WTC11 (cell line): ENCODE measurements at regions not wholly inside any gene's neighbourhood (a gene's known extent, or its start where the extent isn't known, plus 50 kb on each side); places are given as distances from the start of the nearest gene placed in this dataset.

Experiments
- CREB1 ChIP-seq: sonication (generic); formaldehyde crosslinking; IDR thresholded peaks from 2 replicates; pipeline ENCODE4 v1.8.0; 2023; ENCODE audit warnings: mild to moderate bottlenecking, missing genetic modification reagents
- FOXJ3 ChIP-seq: sonication (generic); formaldehyde crosslinking; IDR thresholded peaks from 2 replicates; pipeline ENCODE4 v1.9.0; 2021; ENCODE audit warnings: missing genetic modification reagents, mild to moderate bottlenecking, borderline replicate concordance
- NR2C2 ChIP-seq: sonication (generic); formaldehyde crosslinking; IDR thresholded peaks from 2 replicates; pipeline ENCODE4 v1.8.0; 2022; ENCODE audit warnings: mild to moderate bottlenecking, missing genetic modification reagents
- SMAD4 ChIP-seq: sonication (generic); formaldehyde crosslinking; IDR thresholded peaks from 2 replicates; pipeline ENCODE4 v1.8.0; 2022; ENCODE audit warnings: mild to moderate bottlenecking, missing genetic modification reagents
- TF ChIP-seq, protein P1 (sequence below): sonication (generic); formaldehyde crosslinking; IDR thresholded peaks from 2 replicates; pipeline ENCODE4 v1.8.1; 2022; ENCODE audit warnings: low read depth, mild to moderate bottlenecking, moderate library complexity, missing genetic modification reagents, borderline replicate concordance
- TF ChIP-seq, protein P2 (sequence below): fragments of 200-600 bp; IDR thresholded peaks from 2 replicates; pipeline ENCODE4 v1.8.0; 2022; ENCODE audit warnings: antibody characterized with exemption
- TF ChIP-seq, protein P3 (sequence below): sonication (generic); formaldehyde crosslinking; IDR thresholded peaks from 2 replicates; pipeline ENCODE4 v1.8.1; 2023; ENCODE audit warnings: mild to moderate bottlenecking, missing genetic modification reagents
- TF ChIP-seq, protein P4 (sequence below): sonication (generic); formaldehyde crosslinking; IDR thresholded peaks from 2 replicates; pipeline ENCODE4 v1.8.1; 2023; ENCODE audit warnings: mild to moderate bottlenecking, missing genetic modification reagents, borderline replicate concordance

DNA sequence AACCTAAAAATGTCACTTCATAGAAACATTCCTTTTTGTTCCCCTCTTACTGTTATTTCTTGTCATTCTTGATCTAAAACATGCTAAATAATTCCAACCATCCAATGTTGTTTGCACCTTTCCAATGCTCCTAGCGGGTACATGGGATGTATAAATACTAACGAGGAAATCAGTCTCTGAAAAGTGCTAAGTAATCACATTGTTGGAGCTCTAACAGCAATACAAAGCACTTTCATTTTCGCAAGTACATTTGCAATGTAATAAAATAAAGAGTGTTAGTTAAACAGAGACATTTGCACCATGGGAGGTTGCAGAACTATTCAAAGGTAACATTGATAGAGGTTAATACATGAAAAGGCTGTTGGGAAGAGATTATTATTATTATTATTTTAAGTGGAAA is 286.2 kb upstream of the ACVR2A start:
- TF ChIP-seq, protein P1, sequence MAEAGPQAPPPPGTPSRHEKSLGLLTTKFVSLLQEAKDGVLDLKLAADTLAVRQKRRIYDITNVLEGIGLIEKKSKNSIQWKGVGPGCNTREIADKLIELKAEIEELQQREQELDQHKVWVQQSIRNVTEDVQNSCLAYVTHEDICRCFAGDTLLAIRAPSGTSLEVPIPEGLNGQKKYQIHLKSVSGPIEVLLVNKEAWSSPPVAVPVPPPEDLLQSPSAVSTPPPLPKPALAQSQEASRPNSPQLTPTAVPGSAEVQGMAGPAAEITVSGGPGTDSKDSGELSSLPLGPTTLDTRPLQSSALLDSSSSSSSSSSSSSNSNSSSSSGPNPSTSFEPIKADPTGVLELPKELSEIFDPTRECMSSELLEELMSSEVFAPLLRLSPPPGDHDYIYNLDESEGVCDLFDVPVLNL (CRISPR knock-in tag), result no peak
- TF ChIP-seq, protein P2, sequence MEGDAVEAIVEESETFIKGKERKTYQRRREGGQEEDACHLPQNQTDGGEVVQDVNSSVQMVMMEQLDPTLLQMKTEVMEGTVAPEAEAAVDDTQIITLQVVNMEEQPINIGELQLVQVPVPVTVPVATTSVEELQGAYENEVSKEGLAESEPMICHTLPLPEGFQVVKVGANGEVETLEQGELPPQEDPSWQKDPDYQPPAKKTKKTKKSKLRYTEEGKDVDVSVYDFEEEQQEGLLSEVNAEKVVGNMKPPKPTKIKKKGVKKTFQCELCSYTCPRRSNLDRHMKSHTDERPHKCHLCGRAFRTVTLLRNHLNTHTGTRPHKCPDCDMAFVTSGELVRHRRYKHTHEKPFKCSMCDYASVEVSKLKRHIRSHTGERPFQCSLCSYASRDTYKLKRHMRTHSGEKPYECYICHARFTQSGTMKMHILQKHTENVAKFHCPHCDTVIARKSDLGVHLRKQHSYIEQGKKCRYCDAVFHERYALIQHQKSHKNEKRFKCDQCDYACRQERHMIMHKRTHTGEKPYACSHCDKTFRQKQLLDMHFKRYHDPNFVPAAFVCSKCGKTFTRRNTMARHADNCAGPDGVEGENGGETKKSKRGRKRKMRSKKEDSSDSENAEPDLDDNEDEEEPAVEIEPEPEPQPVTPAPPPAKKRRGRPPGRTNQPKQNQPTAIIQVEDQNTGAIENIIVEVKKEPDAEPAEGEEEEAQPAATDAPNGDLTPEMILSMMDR, result no peak
- TF ChIP-seq, protein P3, sequence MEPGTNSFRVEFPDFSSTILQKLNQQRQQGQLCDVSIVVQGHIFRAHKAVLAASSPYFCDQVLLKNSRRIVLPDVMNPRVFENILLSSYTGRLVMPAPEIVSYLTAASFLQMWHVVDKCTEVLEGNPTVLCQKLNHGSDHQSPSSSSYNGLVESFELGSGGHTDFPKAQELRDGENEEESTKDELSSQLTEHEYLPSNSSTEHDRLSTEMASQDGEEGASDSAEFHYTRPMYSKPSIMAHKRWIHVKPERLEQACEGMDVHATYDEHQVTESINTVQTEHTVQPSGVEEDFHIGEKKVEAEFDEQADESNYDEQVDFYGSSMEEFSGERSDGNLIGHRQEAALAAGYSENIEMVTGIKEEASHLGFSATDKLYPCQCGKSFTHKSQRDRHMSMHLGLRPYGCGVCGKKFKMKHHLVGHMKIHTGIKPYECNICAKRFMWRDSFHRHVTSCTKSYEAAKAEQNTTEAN, result no peak
- TF ChIP-seq SMAD4, result no peak
- TF ChIP-seq CREB1 (CRISPR knock-in tag), result no peak
- TF ChIP-seq, protein P4, sequence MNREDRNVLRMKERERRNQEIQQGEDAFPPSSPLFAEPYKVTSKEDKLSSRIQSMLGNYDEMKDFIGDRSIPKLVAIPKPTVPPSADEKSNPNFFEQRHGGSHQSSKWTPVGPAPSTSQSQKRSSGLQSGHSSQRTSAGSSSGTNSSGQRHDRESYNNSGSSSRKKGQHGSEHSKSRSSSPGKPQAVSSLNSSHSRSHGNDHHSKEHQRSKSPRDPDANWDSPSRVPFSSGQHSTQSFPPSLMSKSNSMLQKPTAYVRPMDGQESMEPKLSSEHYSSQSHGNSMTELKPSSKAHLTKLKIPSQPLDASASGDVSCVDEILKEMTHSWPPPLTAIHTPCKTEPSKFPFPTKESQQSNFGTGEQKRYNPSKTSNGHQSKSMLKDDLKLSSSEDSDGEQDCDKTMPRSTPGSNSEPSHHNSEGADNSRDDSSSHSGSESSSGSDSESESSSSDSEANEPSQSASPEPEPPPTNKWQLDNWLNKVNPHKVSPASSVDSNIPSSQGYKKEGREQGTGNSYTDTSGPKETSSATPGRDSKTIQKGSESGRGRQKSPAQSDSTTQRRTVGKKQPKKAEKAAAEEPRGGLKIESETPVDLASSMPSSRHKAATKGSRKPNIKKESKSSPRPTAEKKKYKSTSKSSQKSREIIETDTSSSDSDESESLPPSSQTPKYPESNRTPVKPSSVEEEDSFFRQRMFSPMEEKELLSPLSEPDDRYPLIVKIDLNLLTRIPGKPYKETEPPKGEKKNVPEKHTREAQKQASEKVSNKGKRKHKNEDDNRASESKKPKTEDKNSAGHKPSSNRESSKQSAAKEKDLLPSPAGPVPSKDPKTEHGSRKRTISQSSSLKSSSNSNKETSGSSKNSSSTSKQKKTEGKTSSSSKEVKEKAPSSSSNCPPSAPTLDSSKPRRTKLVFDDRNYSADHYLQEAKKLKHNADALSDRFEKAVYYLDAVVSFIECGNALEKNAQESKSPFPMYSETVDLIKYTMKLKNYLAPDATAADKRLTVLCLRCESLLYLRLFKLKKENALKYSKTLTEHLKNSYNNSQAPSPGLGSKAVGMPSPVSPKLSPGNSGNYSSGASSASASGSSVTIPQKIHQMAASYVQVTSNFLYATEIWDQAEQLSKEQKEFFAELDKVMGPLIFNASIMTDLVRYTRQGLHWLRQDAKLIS (CRISPR knock-in tag), result no peak
- no peak for TF ChIP-seq FOXJ3 (CRISPR knock-in tag)
- TF ChIP-seq NR2C2, result no peak
